Hepatocyte (in vitro differentiated cells): ENCODE measurements at regions not wholly inside any gene's neighbourhood (a gene's known extent, or its start where the extent isn't known, plus 50 kb on each side); places are given as distances from the start of the nearest gene placed in this dataset.

Experiments used
- DNase-seq: peaks from one replicate; pipeline ENCODE4 v3.0.0-alpha.2; 2016; ENCODE audit warnings: low spot score
- H2AFZ ChIP-seq: fragments of 200-600 bp; sonication (generic); 2 replicates; pipeline ENCODE4 v1.6.0; 2016; ENCODE audit warnings: antibody characterized with exemption, mild to moderate bottlenecking
- H3K27ac ChIP-seq: fragments of 200-600 bp; sonication (generic); 2 replicates; pipeline ENCODE4 v1.5.1; 2016; ENCODE audit warnings: mild to moderate bottlenecking
- H3K27me3 ChIP-seq: fragments of 200-600 bp; sonication (generic); 2 replicates; pipeline ENCODE4 v1.6.1; 2016
- H3K36me3 ChIP-seq: fragments of 200-600 bp; sonication (generic); replicated peaks from 2 replicates; pipeline ENCODE4 v1.5.1; 2016; ENCODE audit warnings: low read depth; ENCODE audit not compliant: insufficient read depth
- H3K4me1 ChIP-seq: fragments of 200-600 bp; sonication (generic); 2 replicates; pipeline ENCODE4 v1.5.1; 2016; ENCODE audit warnings: mild to moderate bottlenecking, moderate library complexity; ENCODE audit not compliant: insufficient read depth
- H3K4me2 ChIP-seq: fragments of 200-600 bp; sonication (generic); 2 replicates; pipeline ENCODE4 v1.6.0; 2016
- H3K4me3 ChIP-seq: fragments of 200-600 bp; sonication (generic); 2 replicates; pipeline ENCODE4 v1.5.1; 2016; ENCODE audit warnings: mild to moderate bottlenecking
- H3K79me2 ChIP-seq: fragments of 200-600 bp; sonication (generic); 2 replicates; pipeline ENCODE4 v1.6.0; 2017; ENCODE audit warnings: mild to moderate bottlenecking
- H3K9me2 ChIP-seq: fragments of 200-600 bp; sonication (generic); replicated peaks from 2 replicates; pipeline ENCODE4 v1.6.0; 2017; ENCODE audit warnings: mild to moderate bottlenecking; ENCODE audit not compliant: insufficient read depth
- H3K9me3 ChIP-seq: fragments of 200-600 bp; sonication (generic); 2 replicates; pipeline ENCODE4 v1.5.1; 2016; ENCODE audit warnings: low read depth, mild to moderate bottlenecking
- H4K20me1 ChIP-seq: fragments of 200-600 bp; sonication (generic); 2 replicates; pipeline ENCODE4 v1.6.0; 2016; ENCODE audit warnings: mild to moderate bottlenecking; ENCODE audit not compliant: insufficient read depth, poor library complexity, severe bottlenecking
- EZH2 ChIP-seq: fragments of 200-600 bp; sonication (generic); IDR thresholded peaks from 2 replicates; pipeline ENCODE4 v1.6.1; 2016; ENCODE audit warnings: antibody characterized with exemption, mild to moderate bottlenecking, borderline replicate concordance
- EZH2phosphoT487 ChIP-seq: fragments of 200-600 bp; sonication (generic); IDR thresholded peaks from one replicate; pipeline ENCODE4 v1.6.1; 2018; ENCODE audit warnings: antibody characterized with exemption, mild to moderate bottlenecking, low read depth, moderate library complexity; ENCODE audit not compliant: unreplicated experiment, severe bottlenecking
- WGBS: methylation state at CpG from one replicate; pipeline ENCODE4 v1.1.6; 2016; ENCODE audit warnings: low lambda C conversion rate; ENCODE audit errors: missing lambda C conversion rate; 5-methylcytosine and 5-hydroxymethylcytosine counted together
- TF ChIP-seq, protein P1 (sequence below): fragments of 200-600 bp; sonication (generic); IDR thresholded peaks from 2 replicates; pipeline ENCODE4 v1.5.1; 2016; ENCODE audit warnings: antibody characterized with exemption, mild to moderate bottlenecking; ENCODE audit not compliant: poor library complexity

DNA sequence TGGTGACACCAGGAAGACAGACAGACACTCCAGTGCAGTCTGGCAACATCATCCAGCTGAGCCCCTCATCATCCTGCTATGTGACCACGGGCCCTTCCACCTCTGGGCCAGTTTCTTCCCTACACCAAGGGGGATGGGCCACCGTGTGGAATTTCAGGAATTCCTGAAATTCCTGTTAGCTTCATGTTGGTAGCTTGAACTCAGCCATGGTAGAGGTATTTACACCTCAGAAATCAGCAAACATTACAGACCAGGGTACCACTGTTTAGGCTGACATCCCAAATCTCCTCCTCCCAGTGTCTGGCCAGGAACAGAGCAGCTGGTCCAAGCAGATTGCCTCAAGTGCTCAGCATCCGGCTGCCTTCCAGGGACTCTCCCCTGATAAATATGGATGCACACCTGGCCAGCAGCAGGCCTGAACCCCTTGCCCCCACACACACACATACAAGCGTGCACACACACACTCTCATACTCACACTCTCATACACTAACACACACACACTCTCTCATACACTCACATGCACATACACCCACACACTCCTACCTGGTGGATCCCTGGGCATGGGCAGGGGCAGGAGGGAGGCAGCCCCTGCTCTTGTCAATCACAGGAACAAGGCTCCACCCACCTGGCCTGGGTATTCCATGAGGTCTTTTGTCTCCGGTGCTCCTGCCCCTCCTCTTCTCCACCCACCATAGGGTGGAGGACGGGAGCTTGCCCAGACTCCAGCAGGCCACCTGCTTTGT is 85.2 kb downstream of the BUD13 start:
- 44% methylated on average over 5 of the region's 6 CpGs for whole genome bisulfite sequencing
- no peaks in the 10 kb centered on the region for H3K4me1 ChIP-seq
- H3K4me2 ChIP-seq = no peak overlapping the region
- no peak overlapping the region for H2AFZ ChIP-seq
- no peak overlapping the region for H3K4me3 ChIP-seq
- no peaks in the 10 kb centered on the region for H3K79me2 ChIP-seq
- TF ChIP-seq EZH2 (no peak), EZH2phosphoT487 (no peak)
- TF ChIP-seq, protein P1, sequence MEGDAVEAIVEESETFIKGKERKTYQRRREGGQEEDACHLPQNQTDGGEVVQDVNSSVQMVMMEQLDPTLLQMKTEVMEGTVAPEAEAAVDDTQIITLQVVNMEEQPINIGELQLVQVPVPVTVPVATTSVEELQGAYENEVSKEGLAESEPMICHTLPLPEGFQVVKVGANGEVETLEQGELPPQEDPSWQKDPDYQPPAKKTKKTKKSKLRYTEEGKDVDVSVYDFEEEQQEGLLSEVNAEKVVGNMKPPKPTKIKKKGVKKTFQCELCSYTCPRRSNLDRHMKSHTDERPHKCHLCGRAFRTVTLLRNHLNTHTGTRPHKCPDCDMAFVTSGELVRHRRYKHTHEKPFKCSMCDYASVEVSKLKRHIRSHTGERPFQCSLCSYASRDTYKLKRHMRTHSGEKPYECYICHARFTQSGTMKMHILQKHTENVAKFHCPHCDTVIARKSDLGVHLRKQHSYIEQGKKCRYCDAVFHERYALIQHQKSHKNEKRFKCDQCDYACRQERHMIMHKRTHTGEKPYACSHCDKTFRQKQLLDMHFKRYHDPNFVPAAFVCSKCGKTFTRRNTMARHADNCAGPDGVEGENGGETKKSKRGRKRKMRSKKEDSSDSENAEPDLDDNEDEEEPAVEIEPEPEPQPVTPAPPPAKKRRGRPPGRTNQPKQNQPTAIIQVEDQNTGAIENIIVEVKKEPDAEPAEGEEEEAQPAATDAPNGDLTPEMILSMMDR = no peak
- no peaks in the 10 kb centered on the region for H3K9me2 ChIP-seq
- H4K20me1 ChIP-seq = no peaks in the 10 kb centered on the region
- H3K27ac ChIP-seq = no peak overlapping the region
- H3K36me3 ChIP-seq = no peaks in the 10 kb centered on the region
- H3K9me3 ChIP-seq = no peaks in the 10 kb centered on the region
- DNase-seq = no peak
- peaks cover 6% of the 10 kb centered on the region for H3K27me3 ChIP-seq

DNA sequence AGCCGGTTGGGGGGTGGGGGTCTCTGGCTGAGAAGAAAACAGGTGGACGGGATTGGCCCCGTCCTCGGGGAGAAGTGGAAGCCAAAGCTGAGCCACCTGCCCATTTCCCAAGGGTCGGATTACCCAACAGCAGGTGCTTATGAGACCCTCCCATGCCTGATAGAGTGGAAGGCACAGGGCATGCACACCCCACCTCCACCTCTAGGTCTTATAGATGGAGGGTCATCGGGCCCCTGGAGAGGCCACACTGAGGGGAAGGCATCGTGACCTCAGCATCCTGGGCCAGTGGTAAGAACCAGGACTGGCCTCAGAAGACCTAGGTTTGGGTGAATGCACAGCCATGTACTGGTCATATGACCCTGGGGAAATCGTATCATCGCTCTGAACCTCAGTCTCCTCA is 85.9 kb downstream of the BUD13 start:
- Histone ChIP-seq H3K4me1 (no peaks in the 10 kb centered on the region), H3K27me3 (peaks cover 6% of the 10 kb centered on the region), H3K4me3 (no peak overlapping the region), H3K36me3 (no peaks in the 10 kb centered on the region), H3K4me2 (no peak overlapping the region), H2AFZ (no peak overlapping the region), H3K79me2 (no peaks in the 10 kb centered on the region), H3K27ac (no peak overlapping the region), H4K20me1 (no peaks in the 10 kb centered on the region), H3K9me2 (no peaks in the 10 kb centered on the region), H3K9me3 (no peaks in the 10 kb centered on the region)
- DNase-seq = no peak
- WGBS = 84% methylated on average over 6 of the region's 9 CpGs
- TF ChIP-seq EZH2phosphoT487 (no peak), EZH2 (no peak)
- TF ChIP-seq, protein P1 = no peak

DNA sequence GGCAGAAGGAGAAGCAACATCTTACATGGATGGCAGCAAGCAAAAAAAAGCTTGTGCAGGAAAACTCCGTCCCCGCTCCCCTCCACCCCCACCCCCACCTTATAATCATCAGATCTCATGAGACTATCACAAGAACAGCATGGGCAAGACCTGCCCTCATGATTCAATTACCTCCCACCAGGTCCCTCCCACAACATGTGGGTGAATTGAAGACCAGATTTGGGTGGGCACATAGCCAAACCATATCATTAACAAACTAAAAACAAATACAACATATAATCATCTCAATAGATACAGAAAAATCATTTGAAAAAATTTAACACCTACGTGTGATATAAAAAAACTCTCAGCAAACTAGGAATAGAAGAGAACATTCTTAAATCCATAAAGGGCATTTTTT is 88.8 kb downstream of the BUD13 start:
- no peaks in the 10 kb centered on the region for H3K9me2 ChIP-seq
- WGBS = 96% methylated on average over 3 of the region's 3 CpGs
- TF ChIP-seq, protein P1 = no peak
- no peak for TF ChIP-seq EZH2phosphoT487

More for the DNA sequence above, 88.8 kb downstream of the BUD13 start:
- Histone ChIP-seq H2AFZ (no peak overlapping the region), H4K20me1 (no peaks in the 10 kb centered on the region), H3K27ac (no peak overlapping the region), H3K27me3 (peaks cover 6% of the 10 kb centered on the region), H3K4me2 (no peak overlapping the region), H3K4me3 (no peak overlapping the region), H3K79me2 (no peaks in the 10 kb centered on the region), H3K36me3 (no peaks in the 10 kb centered on the region), H3K4me1 (no peaks in the 10 kb centered on the region), H3K9me3 (no peaks in the 10 kb centered on the region)
- DNase-seq = no peak
